ENCODE measurements at regions not wholly inside any gene's neighbourhood (a gene's known extent, or its start where the extent isn't known, plus 50 kb on each side); places are given as distances from the start of the nearest gene placed in this dataset.

- TF ChIP-seq POLR2A (IDR thresholded peaks at IDR 0.05) (no peak), CTCF (IDR thresholded peaks at IDR 0.05) (no peak)
These were observed 231.1 kb upstream of the FOXP2 start for GRCh38 chr7:114183311-114184088.
